WTC11 (cell line): ENCODE measurements at regions not wholly inside any gene's neighbourhood (a gene's known extent, or its start where the extent isn't known, plus 50 kb on each side); places are given as distances from the start of the nearest gene placed in this dataset.

Experiments
- ATAC-seq: fragments of 200-7000 bp; cut with Tn5 transposase; 2 replicates; pipeline ENCODE4 v1.10.0; 2021; ENCODE audit warnings: mild to moderate bottlenecking, moderate library complexity
- CTCF ChIA-PET: fragments of 300-600 bp; sonication (Branson Sonifier 250); formaldehyde crosslinking; loops from one replicate; lab custom pipeline; 2021; ENCODE audit warnings: antibody characterized with exemption; lab: Charles Lee
- POLR2A ChIA-PET: fragments of 350-600 bp; sonication (Branson Sonifier 250); formaldehyde crosslinking; loops from one replicate; lab custom pipeline; 2021; ENCODE audit warnings: antibody characterized with exemption; lab: Charles Lee
- DNase-seq: peaks from one replicate; pipeline ENCODE4 v3.0.0; 2021; ENCODE audit warnings: low spot score
- H3K27ac Mint-ChIP-seq: 2 replicates; pipeline ENCODE4 v1.8.0; 2021; ENCODE audit warnings: mixed read lengths
- H3K27me3 Mint-ChIP-seq: 2 replicates; pipeline ENCODE4 v1.8.0; 2021; ENCODE audit warnings: low read depth, mild to moderate bottlenecking, moderate library complexity, mixed read lengths
- H3K36me3 Mint-ChIP-seq: 2 replicates; pipeline ENCODE4 v1.8.0; 2021; ENCODE audit warnings: mixed read lengths
- H3K4me1 Mint-ChIP-seq: 2 replicates; pipeline ENCODE4 v1.8.0; 2022; ENCODE audit warnings: mixed read lengths
- H3K4me3 Mint-ChIP-seq: 2 replicates; pipeline ENCODE4 v1.8.0; 2021; ENCODE audit warnings: mild to moderate bottlenecking, moderate library complexity, mixed read lengths
- H3K9me3 Mint-ChIP-seq: 2 replicates; pipeline ENCODE4 v1.8.0; 2021; ENCODE audit warnings: mixed read lengths
- ARID4B ChIP-seq: sonication (generic); formaldehyde crosslinking; IDR thresholded peaks from 2 replicates; pipeline ENCODE4 v1.8.0; 2023; ENCODE audit warnings: missing genetic modification reagents, mild to moderate bottlenecking, borderline replicate concordance
- ATF2 ChIP-seq: sonication (generic); formaldehyde crosslinking; IDR thresholded peaks from 2 replicates; pipeline ENCODE4 v1.8.1; 2022; ENCODE audit warnings: low read depth, missing genetic modification reagents, borderline replicate concordance
- CBFB ChIP-seq: sonication (generic); formaldehyde crosslinking; IDR thresholded peaks from 2 replicates; pipeline ENCODE4 v1.8.1; 2022; ENCODE audit warnings: mild to moderate bottlenecking, low read depth, missing genetic modification reagents
- CTCF ChIP-seq: fragments of 200-600 bp; IDR thresholded peaks from 2 replicates; pipeline ENCODE4 v1.8.0; 2022; ENCODE audit warnings: antibody characterized with exemption
- FOXJ3 ChIP-seq: sonication (generic); formaldehyde crosslinking; IDR thresholded peaks from 2 replicates; pipeline ENCODE4 v1.9.0; 2021; ENCODE audit warnings: missing genetic modification reagents, mild to moderate bottlenecking, borderline replicate concordance
- IRF2 ChIP-seq: sonication (generic); formaldehyde crosslinking; IDR thresholded peaks from 2 replicates; pipeline ENCODE4 v1.8.0; 2022; ENCODE audit warnings: low read depth, missing genetic modification reagents, borderline replicate concordance
- KAT7 ChIP-seq: sonication (generic); formaldehyde crosslinking; IDR thresholded peaks from 2 replicates; pipeline ENCODE4 v1.8.1; 2023; ENCODE audit warnings: missing genetic modification reagents, mild to moderate bottlenecking, borderline replicate concordance
- MXD4 ChIP-seq: fragments of 250-450 bp; sonication (Bioruptor Pico); IDR thresholded peaks from 2 replicates; pipeline ENCODE4 v1.8.0; 2021; ENCODE audit warnings: mild to moderate bottlenecking, moderate library complexity, borderline replicate concordance
- NR2C2 ChIP-seq: sonication (generic); formaldehyde crosslinking; IDR thresholded peaks from 2 replicates; pipeline ENCODE4 v1.8.0; 2022; ENCODE audit warnings: mild to moderate bottlenecking, missing genetic modification reagents
- NR3C1 ChIP-seq: sonication (generic); formaldehyde crosslinking; conservative IDR thresholded peaks from 2 replicates; pipeline ENCODE4 v1.8.1; 2023; ENCODE audit warnings: low read depth, mild to moderate bottlenecking, missing genetic modification reagents
- PREB ChIP-seq: sonication (generic); formaldehyde crosslinking; IDR thresholded peaks from 2 replicates; pipeline ENCODE4 v1.8.1; 2022; ENCODE audit warnings: mild to moderate bottlenecking, missing genetic modification reagents, moderate library complexity, borderline replicate concordance
- RELA ChIP-seq: sonication (generic); formaldehyde crosslinking; IDR thresholded peaks from 2 replicates; pipeline ENCODE4 v1.8.1; 2022; ENCODE audit warnings: missing genetic modification reagents, mild to moderate bottlenecking, borderline replicate concordance
- ZMAT4 ChIP-seq: fragments of 250-450 bp; sonication (Bioruptor Pico); IDR thresholded peaks from 2 replicates; pipeline ENCODE4 v1.9.0; 2021; ENCODE audit warnings: mild to moderate bottlenecking
- ZNF219 ChIP-seq: sonication (generic); formaldehyde crosslinking; IDR thresholded peaks from 2 replicates; pipeline ENCODE4 v1.8.0; 2023; ENCODE audit warnings: missing genetic modification reagents, mild to moderate bottlenecking, borderline replicate concordance
- ZNF281 ChIP-seq: sonication (generic); formaldehyde crosslinking; IDR thresholded peaks from 2 replicates; pipeline ENCODE4 v1.8.0; 2023; ENCODE audit warnings: mild to moderate bottlenecking, missing genetic modification reagents
- ZNF317 ChIP-seq: sonication (generic); formaldehyde crosslinking; IDR thresholded peaks from 2 replicates; pipeline ENCODE4 v1.8.1; 2023; ENCODE audit warnings: low read depth, mild to moderate bottlenecking, moderate library complexity, missing genetic modification reagents, borderline replicate concordance
- ZNF416 ChIP-seq: fragments of 250-450 bp; sonication (Bioruptor Pico); IDR thresholded peaks from 2 replicates; pipeline ENCODE4 v1.9.0; 2021; ENCODE audit warnings: mild to moderate bottlenecking, inconsistent platforms
- ZNF425 ChIP-seq: fragments of 250-450 bp; sonication (Bioruptor Pico); conservative IDR thresholded peaks from 2 replicates; pipeline ENCODE4 v1.9.0; 2021; ENCODE audit warnings: mild to moderate bottlenecking
- ZNF512 ChIP-seq: sonication (generic); formaldehyde crosslinking; IDR thresholded peaks from 2 replicates; pipeline ENCODE4 v1.8.1; 2022; ENCODE audit warnings: missing genetic modification reagents, borderline replicate concordance
- ZNF671 ChIP-seq: fragments of 250-450 bp; sonication (Bioruptor Pico); IDR thresholded peaks from 2 replicates; pipeline ENCODE4 v1.8.0; 2021; ENCODE audit warnings: mild to moderate bottlenecking

- Mint-ChIP-seq H3K27me3 (peaks cover 99% of the 10 kb centered on the region), H3K27ac (no peak overlapping the region), H3K36me3 (no peaks in the 10 kb centered on the region), H3K4me1 (peaks cover 43% of the 10 kb centered on the region), H3K4me3 (no peak overlapping the region), H3K9me3 (no peaks in the 10 kb centered on the region)
- CTCF ChIA-PET = no interaction called here
- TF ChIP-seq KAT7 (CRISPR knock-in tag) (no peak), CBFB (CRISPR knock-in tag) (no peak), ZMAT4 (CRISPR knock-in tag) (no peak), IRF2 (CRISPR knock-in tag) (no peak), FOXJ3 (CRISPR knock-in tag) (no peak), NR3C1 (no peak), RELA (CRISPR knock-in tag) (no peak), NR2C2 (CRISPR knock-in tag) (no peak), MXD4 (no peak), PREB (CRISPR knock-in tag) (no peak), ZNF416 (no peak), ZNF671 (CRISPR knock-in tag) (no peak), ZNF317 (CRISPR knock-in tag) (no peak), ATF2 (no peak), ZNF281 (no peak), ZNF219 (CRISPR knock-in tag) (no peak), ARID4B (CRISPR knock-in tag) (no peak), CTCF (no peak), ZNF512 (CRISPR knock-in tag) (no peak), ZNF425 (CRISPR knock-in tag) (no peak)
- ATAC-seq (no peak), DNase-seq (no peak)
- POLR2A ChIA-PET = no interaction called here
These were observed 133.8 kb downstream of the TMEM174 start for GRCh38 chr5:73306741-73307275.
